ENCODE measurements at regions not wholly inside any gene's neighbourhood (a gene's known extent, or its start where the extent isn't known, plus 50 kb on each side); places are given as distances from the start of the nearest gene placed in this dataset.

GRCh38 chr16:54996186-54996585, 65.5 kb downstream of the IRX5 start:
- TF ChIP-seq CTCF (conservative IDR thresholded peaks at IDR 0.05; ENCODE audit: low read length) (no peak), EZH2phosphoT487 (IDR thresholded peaks at IDR 0.05; ENCODE audit: borderline replicate concordance, low read depth, low read length) (no peak)
